Erythroblast (primary cell): ENCODE measurements at regions not wholly inside any gene's neighbourhood (a gene's known extent, or its start where the extent isn't known, plus 50 kb on each side); places are given as distances from the start of the nearest gene placed in this dataset.

Source experiments
- GATA1 ChIP-seq: IDR thresholded peaks from 2 replicates; pipeline ENCODE4 v1.6.1; 2011; ENCODE audit warnings: low read depth, mild to moderate bottlenecking, control low read depth, low read length, moderate library complexity
- POLR2A ChIP-seq: IDR thresholded peaks from 2 replicates; pipeline ENCODE4 v1.6.1; 2011; ENCODE audit warnings: mild to moderate bottlenecking, low read length

GRCh38 chr3:163717377-163717776 is 1360.9 kb downstream of the SI start:
- TF ChIP-seq POLR2A: no peak
- TF ChIP-seq GATA1: no peak
